GM21526 (cell line): ENCODE measurements at regions not wholly inside any gene's neighbourhood (a gene's known extent, or its start where the extent isn't known, plus 50 kb on each side); places are given as distances from the start of the nearest gene placed in this dataset.

Source experiments
- ATAC-seq: cut with Tn5 transposase; IDR thresholded peaks from one replicate; pipeline ENCODE4 v1.9.1; 2021; ENCODE audit warnings: moderate library complexity; ENCODE audit not compliant: unreplicated experiment, low FRiP score

GRCh38 chr4:158013858-158014257 lies 159.0 kb downstream of the GASK1B start:
- ATAC-seq, result no peak

- ATAC-seq, result no peak
Measured at GRCh38 chr4:158010361-158010760, 162.5 kb downstream of the GASK1B start.

GRCh38 chr4:158008551-158009218 lies 164.1 kb downstream of the GASK1B start:
- no peak for ATAC-seq

GRCh38 chr4:158007566-158007965 lies 165.3 kb downstream of the GASK1B start:
- no peak for ATAC-seq

- no peak for ATAC-seq
Measured at GRCh38 chr4:158006990-158007389, 165.8 kb downstream of the GASK1B start.

- no peak for ATAC-seq
Measured at GRCh38 chr4:158005021-158005420, 167.8 kb downstream of the GASK1B start.

GRCh38 chr4:158004101-158004500 lies 168.7 kb downstream of the GASK1B start:
- no peak for ATAC-seq

GRCh38 chr4:158003212-158003611 lies 169.6 kb downstream of the GASK1B start:
- ATAC-seq, result no peak

- ATAC-seq, result no peak
Measured at GRCh38 chr4:158002173-158002572, 170.7 kb downstream of the GASK1B start.

- no peak for ATAC-seq
Measured at GRCh38 chr4:158001756-158002155, 171.1 kb downstream of the GASK1B start.

- no peak for ATAC-seq
Measured at GRCh38 chr4:157999723-158000122, 173.1 kb downstream of the GASK1B start.

GRCh38 chr4:157997296-157997695 lies 175.5 kb downstream of the GASK1B start:
- no peak for ATAC-seq

GRCh38 chr4:157996061-157997028 lies 176.5 kb downstream of the GASK1B start:
- no peak for ATAC-seq

- ATAC-seq, result no peak
Measured at GRCh38 chr4:157994863-157995262, 178.0 kb downstream of the GASK1B start.

GRCh38 chr4:157992948-157993839 lies 179.6 kb downstream of the GASK1B start:
- ATAC-seq, result no peak

GRCh38 chr4:157992038-157992705 lies 180.7 kb downstream of the GASK1B start:
- peak; percentile 70 for ATAC-seq

GRCh38 chr4:157988641-157989040 lies 184.2 kb downstream of the GASK1B start:
- no peak for ATAC-seq

- ATAC-seq, result no peak
Measured at GRCh38 chr4:157984285-157984911, 188.4 kb downstream of the GASK1B start.

GRCh38 chr4:157983300-157983699 lies 189.5 kb downstream of the GASK1B start:
- ATAC-seq, result no peak

- no peak for ATAC-seq
Measured at GRCh38 chr4:157980158-157980557, 192.7 kb downstream of the GASK1B start.
